Activated CD8-positive, alpha-beta memory T cell treated with anti-CD3 and anti-CD28 coated beads for 1 hour (primary cell): ENCODE measurements at regions not wholly inside any gene's neighbourhood (a gene's known extent, or its start where the extent isn't known, plus 50 kb on each side); places are given as distances from the start of the nearest gene placed in this dataset.
"Not testable (repeated sequence)": the region's sequence is repeated elsewhere in the genome, so short reads cannot be mapped to it uniquely, and the experiment has no call there.

Experiments used
- DNase-seq, 2 donors: peaks; one replicate each; pipeline ENCODE4 v3.0.0-alpha.2; 2020; ENCODE audit warnings: low read depth in 1 of 2; ENCODE audit errors: extremely low read depth in 1 of 2

DNA sequence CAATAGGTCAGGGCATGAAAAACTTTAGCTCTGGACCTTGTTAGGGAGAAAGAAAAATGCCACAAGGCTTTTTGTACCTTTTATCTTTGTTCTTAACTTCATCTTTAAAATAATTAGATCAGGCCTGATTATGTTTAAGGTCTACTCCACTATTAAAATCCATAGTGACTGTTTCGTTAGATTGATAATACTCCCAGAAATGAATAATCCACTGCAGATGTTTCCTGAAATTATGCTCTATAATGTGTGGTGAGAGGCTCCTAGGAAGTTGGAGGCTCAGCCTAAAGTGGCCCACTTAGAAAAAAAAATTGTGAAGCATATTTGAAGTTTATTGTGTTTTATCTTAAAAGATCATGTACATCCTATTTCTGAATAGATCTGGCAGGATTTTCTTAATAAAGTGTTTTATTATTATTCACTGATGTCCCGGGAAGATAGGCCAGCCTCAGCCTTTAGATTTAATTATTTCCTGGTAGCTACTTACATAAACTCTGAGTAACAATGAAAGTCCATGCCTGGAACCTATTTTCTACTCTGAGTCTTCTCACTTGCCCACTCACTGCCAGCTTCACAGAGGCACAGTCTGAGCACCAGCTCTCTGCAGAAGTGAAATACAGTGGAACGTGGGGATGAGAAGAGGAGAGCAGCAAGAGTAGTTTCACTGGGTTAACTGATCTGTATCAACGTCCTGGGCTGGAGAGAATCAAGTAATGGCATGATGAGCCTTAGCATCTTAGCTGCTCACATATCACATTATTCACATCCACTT, 126.8 kb upstream of the TMEM170B start:
- no peak for DNase-seq

- no peak for DNase-seq
Observed at GRCh38 chr6:11409371-11409770, 128.2 kb upstream of the TMEM170B start.

DNA sequence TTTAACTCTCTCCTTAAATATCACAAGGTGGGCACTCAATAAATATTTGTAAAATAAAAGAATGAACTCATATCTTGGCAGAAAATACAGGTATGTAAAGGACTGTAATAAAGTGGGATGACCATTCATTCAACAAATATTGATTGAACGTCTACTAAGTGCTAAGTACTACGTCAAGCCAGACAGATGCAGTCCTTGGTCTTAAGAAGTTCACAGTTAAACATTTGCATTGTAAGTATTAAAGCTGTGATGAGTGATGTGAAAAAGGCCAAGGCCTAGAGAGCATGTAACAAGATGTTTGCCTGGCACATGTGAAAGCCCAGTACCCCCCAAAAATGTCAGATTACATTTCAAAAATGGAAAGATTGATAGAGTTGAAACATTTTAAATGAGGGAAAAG, 130.1 kb upstream of the TMEM170B start:
- DNase-seq: no peak

- no peak for DNase-seq
Observed at GRCh38 chr6:11404838-11405237, 132.7 kb upstream of the TMEM170B start.

DNA sequence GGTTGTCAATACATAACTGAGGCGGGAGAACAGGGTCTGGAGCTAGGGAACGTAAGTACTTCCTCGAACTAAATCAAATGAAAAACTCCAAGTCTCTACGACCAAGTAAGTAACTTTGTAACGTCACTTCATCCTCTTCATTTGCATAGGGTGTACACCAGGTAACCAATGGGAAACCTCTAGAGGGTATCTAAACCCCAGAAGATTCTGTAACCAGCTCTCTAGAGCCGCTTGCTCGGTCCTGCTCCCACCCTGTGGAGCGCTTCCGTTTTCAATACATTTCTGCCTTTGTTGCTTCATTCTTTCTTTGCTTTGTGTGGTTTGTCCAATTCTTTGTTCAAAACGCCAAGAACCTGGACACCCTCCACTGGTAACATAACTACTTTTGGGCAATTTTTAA, 133.5 kb upstream of the TMEM170B start:
- DNase-seq: no peak

- DNase-seq: no peak
Observed at GRCh38 chr6:11403035-11403601, 134.4 kb upstream of the TMEM170B start.

DNA sequence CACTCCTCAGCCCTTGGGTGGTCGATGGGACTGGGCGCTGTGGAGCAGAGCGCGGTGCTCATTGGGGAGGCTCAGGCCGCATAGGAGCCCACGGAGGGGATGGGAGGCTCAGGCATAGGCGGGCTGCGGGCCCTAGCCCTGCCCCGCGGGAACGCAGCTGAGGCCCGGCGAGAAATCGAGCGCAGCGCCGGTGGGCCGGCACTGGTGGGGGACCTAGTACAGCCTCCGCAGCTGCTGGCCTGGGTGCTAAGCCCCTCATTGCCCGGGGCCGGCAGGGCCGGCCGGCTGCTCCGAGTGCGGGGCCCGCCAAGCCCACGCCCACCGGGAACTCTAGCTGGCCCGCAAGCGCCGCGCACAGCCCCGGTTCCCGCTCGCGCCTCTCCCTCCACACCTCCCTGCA, 135.0 kb upstream of the TMEM170B start:
- DNase-seq: not testable (repeated sequence)

DNA sequence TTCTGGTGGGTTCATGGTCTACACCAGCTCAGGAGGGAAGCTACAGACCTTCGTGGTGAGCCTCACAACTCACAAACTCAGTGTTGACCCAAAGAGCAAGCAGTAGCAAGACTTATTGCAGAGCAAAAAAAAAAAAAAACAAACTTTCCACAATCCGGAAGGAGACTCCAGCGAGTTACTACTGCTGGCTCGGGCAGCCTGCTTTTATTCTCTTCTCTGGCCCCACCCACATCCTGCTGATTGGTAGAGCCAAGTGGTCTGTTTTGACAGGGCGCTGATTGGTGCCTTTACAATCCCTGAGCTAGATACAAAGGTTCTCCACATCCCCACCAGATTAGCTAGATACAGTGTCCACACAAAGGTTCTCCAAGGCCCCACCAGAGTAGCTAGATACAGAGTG, 135.6 kb upstream of the TMEM170B start:
- DNase-seq: not testable (repeated sequence)

- no peak for DNase-seq
Observed at GRCh38 chr6:11398451-11399326, 138.9 kb upstream of the TMEM170B start.

- DNase-seq: no peak
Observed at GRCh38 chr6:11397622-11398450, 139.7 kb upstream of the TMEM170B start.

DNA sequence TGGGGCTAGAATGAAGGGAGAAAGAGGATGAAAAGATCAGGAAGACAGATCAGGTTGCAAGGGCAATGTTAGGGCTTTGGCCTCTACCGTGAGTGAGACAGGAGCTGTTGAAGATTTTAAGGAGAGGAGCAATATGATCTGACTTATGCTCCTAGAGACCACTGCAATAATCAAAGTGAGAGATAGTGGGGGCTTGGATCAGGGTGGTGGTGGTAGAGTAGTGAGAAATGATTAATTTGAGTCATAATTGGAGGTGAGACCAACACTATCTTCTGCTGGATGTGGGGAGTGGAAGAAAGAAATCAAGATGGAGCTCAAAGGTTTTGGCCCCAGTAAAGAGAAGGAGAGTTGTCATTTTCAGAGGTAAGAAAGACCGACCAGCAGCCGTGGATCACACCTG, 140.7 kb upstream of the TMEM170B start:
- no peak for DNase-seq

- no peak for DNase-seq
Observed at GRCh38 chr6:11393713-11394627, 143.6 kb upstream of the TMEM170B start.

GRCh38 chr6:11392778-11393507, 144.6 kb upstream of the TMEM170B start:
- no peak for DNase-seq

GRCh38 chr6:11391934-11392777, 145.4 kb upstream of the TMEM170B start:
- DNase-seq: no peak

- DNase-seq: no peak
Observed at GRCh38 chr6:11389977-11390376, 147.6 kb upstream of the TMEM170B start.

- DNase-seq: no peak
Observed at GRCh38 chr6:11388983-11389944, 148.3 kb upstream of the TMEM170B start.
